ENCODE measurements at regions not wholly inside any gene's neighbourhood (a gene's known extent, or its start where the extent isn't known, plus 50 kb on each side); places are given as distances from the start of the nearest gene placed in this dataset.

GRCh38 chr10:4533621-4534020 is 292.4 kb upstream of the AKR1E2 start:
- no peak for DNase-seq (ENCODE audit: low read depth in 3 of 3, low spot score in 1 of 3)

DNA sequence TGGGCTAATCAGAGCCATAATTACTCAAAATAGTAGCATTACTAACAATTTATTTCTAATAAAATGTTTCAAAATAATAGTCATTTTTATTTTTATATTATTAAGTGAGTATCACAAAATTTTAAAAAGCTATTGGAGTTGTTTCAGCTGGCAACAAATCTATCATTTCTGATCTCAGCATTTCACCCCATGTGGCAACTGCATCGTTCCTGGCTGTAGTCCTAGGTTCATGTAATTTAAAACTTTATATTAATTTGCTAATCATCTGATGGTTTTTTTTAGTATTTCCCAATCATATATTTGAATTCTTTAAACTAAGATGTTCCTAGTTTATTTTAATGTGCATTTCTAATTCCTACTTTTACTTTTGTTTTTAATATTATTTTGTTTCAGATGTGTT is 293.0 kb upstream of the AKR1E2 start:
- DNase-seq (ENCODE audit: low read depth in 3 of 3, low spot score in 1 of 3), result no peak

DNA sequence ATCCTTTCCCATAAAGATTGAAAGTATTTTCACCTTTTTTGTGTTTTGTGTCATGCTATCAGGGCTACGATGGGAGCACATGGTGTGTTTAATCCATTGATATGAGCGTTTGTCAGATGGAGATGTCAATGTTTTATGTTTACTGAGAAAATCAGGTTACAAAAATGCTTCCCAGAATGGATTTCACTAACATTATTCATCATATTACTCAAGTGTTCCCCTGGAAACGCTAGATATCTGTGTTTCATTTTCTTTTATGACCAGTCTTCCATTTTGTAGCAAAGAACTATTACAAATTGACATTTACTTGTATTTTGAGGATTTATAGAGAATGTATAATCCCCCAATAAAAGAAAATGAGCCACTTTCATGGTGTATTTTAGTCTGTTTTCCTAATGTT is 293.5 kb upstream of the AKR1E2 start:
- DNase-seq (ENCODE audit: low read depth in 3 of 3, low spot score in 1 of 3), result no peak

GRCh38 chr10:4532011-4532410 is 294.0 kb upstream of the AKR1E2 start:
- DNase-seq (ENCODE audit: low read depth in 3 of 3, low spot score in 1 of 3), result no peak

GRCh38 chr10:4529266-4529665 is 296.7 kb upstream of the AKR1E2 start:
- no peak for DNase-seq (ENCODE audit: low read depth in 3 of 3, low spot score in 1 of 3)

GRCh38 chr10:4527281-4527970 is 298.6 kb upstream of the AKR1E2 start:
- DNase-seq (ENCODE audit: low read depth in 3 of 3, low spot score in 1 of 3), result no peak

- no peak for DNase-seq (ENCODE audit: low read depth in 3 of 3, low spot score in 1 of 3)
Observed at GRCh38 chr10:4526311-4526731, 299.7 kb upstream of the AKR1E2 start.

GRCh38 chr10:4525103-4525502 is 300.9 kb upstream of the AKR1E2 start:
- no peak for DNase-seq (ENCODE audit: low read depth in 3 of 3, low spot score in 1 of 3)

DNA sequence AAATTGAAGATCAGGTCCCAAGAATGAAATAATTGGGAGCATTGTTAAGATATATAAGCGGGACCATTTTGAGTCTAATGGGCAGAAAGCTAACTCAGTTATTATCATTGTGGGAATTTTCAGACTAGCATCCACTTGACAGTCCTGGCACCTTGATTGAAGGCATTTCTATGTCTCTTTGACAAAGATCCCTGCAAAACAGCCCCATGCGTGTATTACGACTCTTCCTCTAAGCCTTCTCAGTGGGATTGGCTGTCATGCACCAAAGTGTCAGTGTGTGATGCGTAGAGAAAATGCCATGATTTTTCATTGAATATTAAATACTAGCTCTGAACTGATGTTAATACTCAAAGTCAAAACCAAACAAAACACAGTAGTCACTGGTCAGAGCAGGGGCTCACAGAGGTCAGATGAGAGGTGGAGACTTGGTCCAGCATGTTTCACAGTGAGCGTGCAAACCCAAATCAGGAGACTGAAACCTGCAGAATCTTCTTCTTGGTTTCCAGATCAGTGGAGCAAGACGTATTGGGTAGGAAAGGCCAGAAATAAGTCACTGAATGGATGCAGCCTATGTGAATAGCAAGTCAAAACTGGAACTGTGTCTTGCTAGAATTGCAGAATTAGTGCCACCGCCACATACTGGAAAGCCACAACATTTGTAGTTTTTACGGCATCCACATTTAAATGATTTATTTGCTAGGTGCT is 303.6 kb upstream of the AKR1E2 start:
- DNase-seq (ENCODE audit: low read depth in 3 of 3, low spot score in 1 of 3), result no peak

DNA sequence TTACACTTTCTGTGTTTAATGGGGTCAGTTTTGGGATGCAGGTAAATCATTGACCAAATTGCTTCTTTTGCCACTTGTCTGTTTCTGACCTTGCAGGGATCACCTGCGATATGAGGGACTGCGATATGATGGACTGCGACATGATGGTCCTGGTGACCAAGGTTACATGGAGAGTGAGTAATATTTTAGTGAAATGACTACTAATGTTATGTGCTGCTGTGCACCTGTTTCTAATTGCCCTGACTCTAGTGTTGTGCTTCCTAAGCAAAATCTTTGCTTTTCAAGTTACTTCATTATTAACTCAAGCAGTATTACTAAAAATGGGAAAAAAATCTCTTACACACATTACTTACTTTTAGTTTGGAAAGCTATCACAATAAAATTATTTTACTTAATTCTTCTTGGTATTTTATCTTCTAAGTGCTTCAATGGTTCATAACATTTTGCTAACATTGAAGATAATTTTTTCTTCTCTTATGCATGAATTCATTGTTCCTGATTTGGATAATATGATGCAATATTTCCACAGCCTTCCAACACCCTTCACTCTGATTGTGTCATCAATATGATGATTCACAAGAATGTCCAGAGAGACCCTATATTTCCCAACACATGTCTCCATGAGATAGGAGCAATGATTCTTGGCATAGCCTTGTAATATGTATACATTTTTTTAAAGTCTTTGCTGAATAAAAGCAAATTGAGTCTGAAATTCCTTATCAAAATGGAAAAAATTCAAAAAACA is 306.2 kb upstream of the AKR1E2 start:
- DNase-seq (ENCODE audit: low read depth in 3 of 3, low spot score in 1 of 3), result no peak

DNA sequence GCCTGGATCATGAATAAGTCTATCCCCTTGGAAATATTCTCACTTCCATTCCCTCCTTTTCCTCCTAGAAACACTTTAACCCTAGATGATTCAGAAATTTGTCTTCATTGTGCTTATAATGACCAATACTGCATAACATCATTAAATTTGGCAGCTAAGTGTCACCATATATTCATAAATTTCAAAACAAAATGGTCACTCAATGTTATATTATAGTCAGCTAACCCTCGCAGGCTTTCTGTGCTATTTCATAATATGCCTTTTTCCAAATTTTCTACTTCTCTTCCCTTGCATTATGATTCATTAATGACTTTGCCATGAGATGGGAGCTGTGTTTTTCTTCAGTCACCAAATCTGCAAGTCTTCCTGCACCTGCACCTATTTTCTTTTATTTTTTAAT is 308.3 kb upstream of the AKR1E2 start:
- DNase-seq (ENCODE audit: low read depth in 3 of 3, low spot score in 1 of 3), result no peak

DNA sequence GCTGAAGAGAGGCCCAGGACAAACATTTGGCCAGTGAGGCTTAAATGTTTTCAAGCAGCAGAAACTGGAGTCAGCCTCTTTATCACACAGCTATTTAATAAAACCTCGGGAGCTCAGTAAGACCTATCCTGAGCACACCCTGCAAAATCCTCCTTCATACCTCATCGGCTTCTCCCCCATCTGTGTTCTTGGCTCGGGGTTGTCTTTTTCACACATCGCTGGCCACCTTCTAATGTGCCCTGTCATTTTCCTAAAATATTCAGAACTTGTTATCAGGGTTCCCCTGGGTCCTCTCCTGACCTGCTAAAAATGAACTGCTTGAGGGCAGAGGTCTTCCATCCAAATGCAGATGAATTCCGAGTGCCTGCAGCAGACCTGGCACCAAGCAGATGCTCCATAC is 310.3 kb upstream of the AKR1E2 start:
- DNase-seq (ENCODE audit: low read depth in 3 of 3, low spot score in 1 of 3), result no peak

GRCh38 chr10:4514445-4515108 is 311.4 kb upstream of the AKR1E2 start:
- DNase-seq (ENCODE audit: low read depth in 3 of 3, low spot score in 1 of 3), result no peak

- no peak for DNase-seq (ENCODE audit: low read depth in 3 of 3, low spot score in 1 of 3)
Observed at GRCh38 chr10:4512671-4513240, 313.3 kb upstream of the AKR1E2 start.

DNA sequence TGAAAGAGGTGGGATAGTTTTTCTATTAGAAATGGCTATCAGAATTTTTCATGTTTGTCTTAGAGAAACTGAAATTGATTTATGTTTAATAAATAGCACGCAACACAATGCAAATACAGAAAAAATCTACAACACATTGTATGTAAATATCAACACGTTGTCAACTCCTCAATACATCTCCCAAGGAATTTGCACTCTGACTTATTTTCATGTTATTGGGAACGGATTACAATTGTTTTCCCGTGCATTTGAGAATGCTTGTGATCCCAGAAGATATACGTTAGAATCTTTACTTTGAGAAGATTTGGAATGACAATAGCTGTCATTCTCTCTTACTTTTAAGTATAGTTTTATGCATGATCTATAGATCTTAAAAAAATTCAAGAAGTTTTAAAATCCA is 313.8 kb upstream of the AKR1E2 start:
- no peak for DNase-seq (ENCODE audit: low read depth in 3 of 3, low spot score in 1 of 3)

- DNase-seq (ENCODE audit: low read depth in 3 of 3, low spot score in 1 of 3), result no peak
Observed at GRCh38 chr10:4511509-4511908, 314.5 kb upstream of the AKR1E2 start.

- no peak for DNase-seq (ENCODE audit: low read depth in 3 of 3, low spot score in 1 of 3)
Observed at GRCh38 chr10:4509405-4509804, 316.6 kb upstream of the AKR1E2 start.

DNA sequence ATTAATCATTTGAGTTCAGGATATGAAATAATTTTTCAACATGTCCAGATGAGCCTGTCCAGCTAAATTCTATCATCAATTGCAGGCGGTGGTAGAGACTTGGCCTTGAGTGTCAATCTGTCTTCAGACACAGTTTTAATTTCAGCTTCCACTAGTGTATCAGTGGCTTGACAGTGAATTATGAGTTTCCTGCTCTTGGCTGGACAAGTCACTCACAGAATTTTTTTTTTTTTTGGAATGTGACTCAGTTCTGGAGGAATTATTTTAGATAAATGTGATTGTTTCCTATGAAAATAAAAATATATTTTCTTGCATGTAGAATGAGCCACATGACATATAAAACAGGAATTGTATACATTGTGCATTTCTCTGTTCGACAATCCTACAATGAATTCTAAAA is 319.9 kb upstream of the AKR1E2 start:
- DNase-seq (ENCODE audit: low read depth in 3 of 3, low spot score in 1 of 3), result no peak

- DNase-seq (ENCODE audit: low read depth in 3 of 3, low spot score in 1 of 3), result no peak
Observed at GRCh38 chr10:4504550-4504949, 321.5 kb upstream of the AKR1E2 start.

- no peak for DNase-seq (ENCODE audit: low read depth in 3 of 3, low spot score in 1 of 3)
Observed at GRCh38 chr10:4503076-4503475, 322.9 kb upstream of the AKR1E2 start.

DNA sequence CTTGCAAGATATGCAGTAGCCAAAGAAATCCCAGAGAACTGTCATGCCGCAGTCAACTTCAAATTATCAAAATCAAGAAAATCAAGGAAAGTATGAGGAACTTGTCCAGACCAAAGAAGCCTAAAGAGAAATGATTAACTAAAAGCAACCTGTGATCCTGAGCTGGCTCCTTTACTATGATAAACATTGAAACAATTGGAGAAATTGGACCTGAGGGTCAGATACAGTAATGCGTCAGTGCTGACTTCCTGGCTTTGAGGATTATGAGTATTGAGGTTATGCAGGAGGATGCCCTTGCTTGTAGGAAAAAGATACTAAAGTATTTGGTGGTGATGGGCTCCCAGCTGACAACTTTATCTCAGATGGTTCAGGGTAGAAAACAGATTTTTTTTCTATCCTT is 324.7 kb upstream of the AKR1E2 start:
- no peak for DNase-seq (ENCODE audit: low read depth in 3 of 3, low spot score in 1 of 3)

Measured in stimulated activated CD4-positive, alpha-beta T cell treated with anti-CD3 and anti-CD28 coated beads, TNF-alpha, amount 100 ng/mL, for 1 hour (primary cell).